HG03196 (cell line): ENCODE measurements at regions not wholly inside any gene's neighbourhood (a gene's known extent, or its start where the extent isn't known, plus 50 kb on each side); places are given as distances from the start of the nearest gene placed in this dataset.
"Not testable (repeated sequence)": the region's sequence is repeated elsewhere in the genome, so short reads cannot be mapped to it uniquely, and the experiment has no call there.

Source experiments
- ATAC-seq: cut with Tn5 transposase; IDR thresholded peaks from one replicate; pipeline ENCODE4 v1.9.1; 2021; ENCODE audit not compliant: unreplicated experiment

- not testable (repeated sequence) for ATAC-seq
Measured at GRCh38 chr12:116327992-116328391, 50.5 kb upstream of the MED13L start.

GRCh38 chr12:116331876-116332275 lies 54.4 kb upstream of the MED13L start:
- no peak for ATAC-seq

GRCh38 chr12:116332705-116333380 lies 55.4 kb upstream of the MED13L start:
- ATAC-seq = no peak

GRCh38 chr12:116333402-116333801 lies 55.9 kb upstream of the MED13L start:
- ATAC-seq = no peak

GRCh38 chr12:116336542-116337065 lies 59.1 kb upstream of the MED13L start:
- peak; percentile 79 for ATAC-seq

GRCh38 chr12:116337312-116337711 lies 59.8 kb upstream of the MED13L start:
- no peak for ATAC-seq

GRCh38 chr12:116338064-116338846 lies 60.8 kb upstream of the MED13L start:
- no peak for ATAC-seq

- no peak for ATAC-seq
Measured at GRCh38 chr12:116339062-116339461, 61.6 kb upstream of the MED13L start.

DNA sequence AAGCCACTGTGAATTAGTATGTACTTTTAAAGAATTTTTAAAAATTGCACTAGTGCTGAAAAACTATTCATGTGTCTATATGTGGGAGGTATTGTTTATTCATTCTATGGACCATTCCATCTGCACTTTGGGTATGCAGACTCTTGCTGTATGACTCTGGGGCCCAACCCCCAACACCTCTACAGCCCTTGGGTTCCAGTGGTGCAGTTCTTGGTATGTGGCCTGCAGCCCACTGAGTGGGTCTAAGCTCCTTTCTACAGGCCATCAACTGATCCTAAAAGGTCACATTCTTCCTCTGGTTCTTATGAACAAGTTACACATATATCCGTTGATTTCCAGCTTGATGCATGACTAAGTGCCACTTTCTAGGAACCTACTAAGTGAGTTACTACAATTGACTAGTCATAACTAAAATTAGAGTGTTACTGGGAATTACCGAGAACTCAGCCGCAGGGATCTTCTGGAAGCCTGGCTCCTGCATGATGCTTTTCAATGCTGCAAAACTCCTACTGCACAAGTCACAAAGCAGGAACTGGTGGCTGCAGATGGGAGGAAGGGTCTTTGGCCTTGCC lies 62.4 kb upstream of the MED13L start:
- no peak for ATAC-seq

DNA sequence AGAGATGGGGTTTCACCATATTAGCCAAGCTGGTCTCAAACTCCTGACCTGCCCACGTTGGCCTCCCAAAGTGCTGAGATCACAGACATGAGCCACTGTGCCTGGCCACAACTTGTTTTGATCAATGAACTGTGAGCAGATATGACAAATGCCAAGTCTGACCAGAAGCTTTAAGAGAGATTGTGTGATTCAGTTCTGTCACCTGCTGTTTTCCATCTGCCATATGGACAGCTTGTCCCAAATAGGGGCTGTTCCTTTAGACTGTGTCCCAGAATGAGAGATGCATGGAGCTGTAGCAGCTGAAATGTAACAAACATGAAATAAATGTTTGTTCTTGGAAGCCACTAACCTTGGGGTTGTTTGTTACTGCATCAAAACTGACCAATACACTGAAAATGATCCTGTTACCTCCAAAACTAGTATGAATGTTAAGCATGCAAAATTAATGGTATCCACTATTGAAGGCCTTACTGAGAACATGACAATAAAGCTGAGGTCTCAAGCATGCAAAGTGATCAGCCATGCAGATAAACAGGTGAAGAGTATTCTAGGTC lies 65.9 kb upstream of the MED13L start:
- ATAC-seq = no peak

- no peak for ATAC-seq
Measured at GRCh38 chr12:116346222-116346621, 68.7 kb upstream of the MED13L start.

DNA sequence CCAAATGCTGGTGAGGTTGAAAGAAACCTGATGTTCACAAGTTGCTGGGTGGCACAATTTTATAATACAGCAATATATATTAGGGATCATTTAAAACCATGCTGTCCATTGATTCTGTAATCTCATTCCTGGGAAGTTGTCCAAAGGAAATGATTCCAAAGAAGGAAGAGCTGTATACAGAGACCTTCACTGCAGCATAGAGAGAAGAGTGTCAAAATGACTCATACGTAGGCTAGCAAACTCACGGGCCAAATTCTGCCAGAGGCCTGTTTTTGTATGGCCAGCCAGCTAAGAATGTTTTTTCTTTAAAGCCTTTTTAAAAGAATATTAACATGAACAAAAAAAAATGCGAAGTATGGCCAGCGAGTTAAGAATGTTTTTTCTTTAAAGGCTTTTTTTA lies 69.2 kb upstream of the MED13L start:
- ATAC-seq = no peak

GRCh38 chr12:116347265-116347664 lies 69.8 kb upstream of the MED13L start:
- ATAC-seq = no peak

DNA sequence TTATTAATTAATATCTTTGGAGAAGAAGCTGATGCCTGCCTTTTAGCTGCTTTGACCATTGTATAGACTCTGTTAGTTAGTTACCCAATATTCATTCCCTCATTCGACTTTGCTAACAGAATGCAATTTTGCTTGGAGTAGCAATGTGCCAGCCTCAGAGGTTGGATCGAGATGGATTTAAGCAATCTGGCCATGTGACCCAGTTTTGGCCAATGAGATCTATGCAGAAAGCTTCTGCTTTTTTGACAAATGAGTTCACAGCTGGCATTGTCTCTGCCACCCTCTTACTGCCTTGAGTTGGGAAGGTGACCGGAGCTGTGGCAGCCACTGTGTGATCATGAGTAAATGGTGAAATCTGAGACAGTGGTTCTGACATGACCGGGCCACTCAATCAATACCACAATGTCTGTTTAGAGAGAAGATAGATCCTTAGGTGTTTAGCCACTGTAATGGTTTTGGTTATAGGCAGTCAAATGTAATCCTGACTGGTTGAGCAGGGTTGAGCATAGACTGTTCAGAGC lies 74.9 kb upstream of the MED13L start:
- ATAC-seq = no peak

DNA sequence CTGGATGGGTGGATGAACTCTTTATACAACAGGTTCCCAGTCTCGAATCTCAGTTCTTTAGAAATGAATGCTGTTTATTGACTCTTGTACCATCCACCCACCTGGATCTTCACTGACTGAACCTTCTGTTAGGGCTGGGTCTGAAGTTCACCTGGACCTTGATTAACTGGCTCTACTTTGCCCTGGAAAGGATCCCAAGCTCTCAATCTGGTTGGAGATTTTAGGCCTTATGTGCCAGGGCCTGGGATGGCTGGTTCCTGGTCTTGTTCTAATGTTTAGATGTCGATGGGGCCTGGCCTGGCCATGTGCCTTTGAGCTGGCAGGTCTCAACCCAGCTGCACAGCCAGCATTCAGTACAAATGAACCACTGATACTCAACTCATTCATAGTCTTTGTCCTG lies 76.5 kb upstream of the MED13L start:
- no peak for ATAC-seq

DNA sequence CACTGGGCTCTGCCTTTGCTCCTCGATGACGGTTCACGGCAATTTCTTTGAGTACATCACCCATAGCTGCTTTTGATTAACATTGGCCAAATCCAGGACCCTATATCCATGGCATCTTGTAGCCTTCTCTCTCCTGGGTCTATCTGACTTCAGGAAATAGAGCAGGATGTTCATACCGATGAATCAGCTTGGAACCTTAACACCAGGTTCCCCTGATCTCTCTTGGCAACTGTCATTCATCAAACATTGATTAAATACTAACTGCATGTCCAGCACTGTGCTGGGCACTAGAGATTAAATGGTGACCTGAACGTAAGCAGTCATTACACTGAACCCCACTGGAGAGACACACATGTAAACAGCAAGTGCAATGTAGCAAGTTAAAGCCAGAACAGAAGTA lies 77.0 kb upstream of the MED13L start:
- no peak for ATAC-seq

DNA sequence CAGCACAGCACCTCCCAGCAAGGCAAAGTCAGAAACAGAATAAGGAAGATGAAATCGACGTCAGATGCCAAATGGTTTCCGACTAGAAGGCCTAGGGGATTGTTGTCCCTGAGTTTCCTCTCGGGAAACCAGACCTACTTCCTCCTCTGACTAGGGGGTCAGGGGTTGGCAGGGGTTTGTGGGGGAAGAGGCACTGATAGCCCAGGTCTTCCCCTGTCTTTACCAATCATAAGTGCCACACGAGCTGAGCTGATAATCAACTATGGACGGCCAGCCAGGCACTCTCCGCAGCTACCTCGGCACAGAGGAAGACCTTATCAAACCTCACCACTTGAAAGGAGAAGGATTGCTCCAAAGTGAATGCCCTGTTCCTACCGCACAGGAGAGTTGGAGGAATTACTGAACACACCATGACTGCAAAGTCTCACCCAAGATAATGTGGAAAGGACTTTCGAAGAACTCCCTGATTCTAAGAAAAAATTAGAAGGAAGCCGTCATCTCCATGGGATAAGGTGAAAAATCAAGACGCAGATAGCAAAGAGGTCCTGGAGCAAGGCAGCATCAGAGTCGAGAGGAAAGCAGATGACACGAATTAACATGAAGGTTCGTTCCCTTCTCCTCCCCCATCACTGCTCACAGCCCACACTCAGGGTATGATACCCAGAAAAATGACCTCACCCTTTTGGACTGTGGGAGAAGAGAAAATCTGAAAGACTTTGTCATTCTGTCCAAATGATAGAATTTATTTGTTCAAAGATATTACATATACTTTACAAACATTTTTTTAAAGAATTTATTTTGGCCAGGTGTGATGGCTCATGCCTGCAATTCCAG lies 77.7 kb upstream of the MED13L start:
- no peak for ATAC-seq

DNA sequence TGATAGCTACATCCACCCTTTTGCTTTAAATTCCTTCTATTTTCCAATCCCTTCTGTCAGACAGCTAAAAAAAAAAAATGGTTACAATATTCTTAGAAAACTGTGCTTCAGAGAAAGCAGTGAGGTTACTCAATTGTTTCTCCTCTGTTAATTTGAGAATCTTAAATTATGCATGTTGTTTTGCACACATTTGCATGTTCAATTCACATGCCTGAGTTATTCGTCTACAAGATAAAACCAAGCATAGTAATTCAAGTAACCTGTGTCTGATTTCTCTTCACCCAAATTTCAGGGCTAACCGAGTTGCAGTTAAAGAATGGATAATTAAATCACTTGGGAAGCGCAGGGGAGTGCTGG lies 81.0 kb upstream of the MED13L start:
- no peak for ATAC-seq

DNA sequence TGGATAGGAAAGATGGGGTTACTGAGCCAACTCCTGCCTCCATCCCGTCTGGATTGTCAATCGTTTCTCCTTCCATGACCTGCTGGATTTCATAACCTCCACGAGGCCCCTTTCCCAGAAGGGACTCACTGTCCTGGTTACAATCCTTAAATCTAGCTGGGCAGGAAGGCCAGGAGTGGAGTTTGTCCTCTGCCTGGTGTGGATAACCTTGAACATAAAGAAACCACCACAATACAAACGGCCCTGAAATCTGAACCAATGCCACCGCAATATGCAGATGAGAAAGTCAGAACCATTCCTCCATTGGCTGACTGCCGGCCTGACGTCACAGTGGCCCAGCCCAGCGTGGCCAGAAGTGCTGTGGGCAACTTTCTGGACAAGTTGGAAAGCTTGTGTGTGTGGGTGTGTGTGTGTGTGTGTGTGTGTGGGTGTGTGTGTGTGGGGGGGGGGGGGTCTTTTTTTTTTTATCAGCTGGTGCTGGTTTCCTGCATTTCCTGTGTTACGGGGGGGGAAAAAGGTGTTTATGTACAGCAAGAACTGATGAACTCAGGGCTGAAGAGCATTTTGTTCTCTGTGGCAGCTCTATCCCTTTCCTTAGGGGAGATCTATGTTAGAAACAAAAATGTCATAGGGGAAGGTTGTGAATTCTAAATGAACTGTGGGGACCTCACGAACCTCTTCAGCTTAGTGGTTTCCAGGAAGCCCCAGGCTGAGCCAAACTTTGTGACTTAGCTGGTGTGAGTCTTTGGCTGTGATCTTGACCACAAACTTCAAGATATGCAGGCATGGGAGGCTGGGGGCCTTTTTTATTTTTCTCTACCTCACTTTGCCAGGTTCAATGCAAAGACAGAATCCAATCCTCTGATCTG lies 81.6 kb upstream of the MED13L start:
- ATAC-seq = peak; percentile 87
